Stomach (tissue), 8 donors: ENCODE measurements at regions not wholly inside any gene's neighbourhood (a gene's known extent, or its start where the extent isn't known, plus 50 kb on each side); places are given as distances from the start of the nearest gene placed in this dataset.

Experiments
- DNase-seq, 2 donors: peaks; one replicate each; pipeline versions ENCODE4 v3.0.0 to v3.0.0-alpha.2; 2013 to 2019
- H3K27ac ChIP-seq, 5 donors: fragments of 200-600 bp in 4 of 5; sonication (generic) in 4 of 5; one replicate each; pipeline ENCODE4 v1.5.1; 2013 to 2019; ENCODE audit warnings: mild to moderate bottlenecking in 1 of 5, moderate library complexity in 1 of 5
- H3K27me3 ChIP-seq, 3 donors: fragments of 200-600 bp; sonication (generic); one replicate each; pipeline ENCODE4 v1.5.1; 2017 to 2019; ENCODE audit warnings: mixed run types in 1 of 3
- H3K36me3 ChIP-seq, 4 donors: fragments of 200-600 bp; sonication (generic); 1 replicate in 3 of 4; 2 replicates in 1 of 4; pipeline ENCODE4 v1.5.1; 2016 to 2019
- H3K4me1 ChIP-seq, 4 donors: fragments of 200-600 bp; sonication (generic); one replicate each; pipeline ENCODE4 v1.5.1; 2016 to 2019
- H3K4me3 ChIP-seq, 4 donors: fragments of 200-600 bp; sonication (generic) in 3 of 4; one replicate each; pipeline ENCODE4 v1.5.1; 2016 to 2019; ENCODE audit warnings: mild to moderate bottlenecking in 1 of 4
- H3K9me3 ChIP-seq, 4 donors: fragments of 200-600 bp; sonication (generic); one replicate each; pipeline ENCODE4 v1.5.1; 2016 to 2019
- EP300 ChIP-seq: sonication (generic); formaldehyde crosslinking; IDR thresholded peaks from one replicate; pipeline ENCODE4 v1.6.1; 2017; ENCODE audit warnings: antibody characterized with exemption
- POLR2A ChIP-seq, 4 donors: fragments of 450-650 bp; IDR thresholded peaks; one replicate each; pipeline ENCODE4 v1.6.1; 2016; ENCODE audit warnings: antibody characterized with exemption in 4 of 4, control low read depth in 2 of 4, mild to moderate bottlenecking in 1 of 4, moderate library complexity in 1 of 4
- POLR2AphosphoS5 ChIP-seq, 3 donors: sonication (generic); formaldehyde crosslinking; IDR thresholded peaks; one replicate each; pipeline ENCODE4 v1.6.1; 2016; ENCODE audit warnings: antibody characterized with exemption in 3 of 3
- WGBS, 5 donors: extraction: QIAGEN DNeasy Blood & Tissue Kit in 3 of 5; methylation state at CpG; one replicate each; pipeline versions ENCODE4 v1.1.5 to v1.1.7; 2013 to 2018; 5-methylcytosine and 5-hydroxymethylcytosine counted together
- intact Hi-C: fragments of 100-400 bp; cut with DNase I; formaldehyde crosslinking; loops from one replicate; pipeline ENCODE4 v1.15.1; 2023; ENCODE audit warnings: low total_unique reads
- TF ChIP-seq, protein P1 (sequence below), 7 experiments: fragments of 450-650 bp in 4 of 7; fragments of 200-600 bp in 3 of 7; sonication (generic) in 3 of 7; IDR thresholded peaks; one replicate each; pipeline ENCODE4 v1.5.1; 2016 to 2019; ENCODE audit warnings: antibody characterized with exemption in 7 of 7, control low read depth in 2 of 7, mild to moderate bottlenecking in 1 of 7
- donor health status: healthy with polysubstance abuse.
- donor health status: Bipolar disorder and iron deficiency.
- donor health status: healthy.

DNA sequence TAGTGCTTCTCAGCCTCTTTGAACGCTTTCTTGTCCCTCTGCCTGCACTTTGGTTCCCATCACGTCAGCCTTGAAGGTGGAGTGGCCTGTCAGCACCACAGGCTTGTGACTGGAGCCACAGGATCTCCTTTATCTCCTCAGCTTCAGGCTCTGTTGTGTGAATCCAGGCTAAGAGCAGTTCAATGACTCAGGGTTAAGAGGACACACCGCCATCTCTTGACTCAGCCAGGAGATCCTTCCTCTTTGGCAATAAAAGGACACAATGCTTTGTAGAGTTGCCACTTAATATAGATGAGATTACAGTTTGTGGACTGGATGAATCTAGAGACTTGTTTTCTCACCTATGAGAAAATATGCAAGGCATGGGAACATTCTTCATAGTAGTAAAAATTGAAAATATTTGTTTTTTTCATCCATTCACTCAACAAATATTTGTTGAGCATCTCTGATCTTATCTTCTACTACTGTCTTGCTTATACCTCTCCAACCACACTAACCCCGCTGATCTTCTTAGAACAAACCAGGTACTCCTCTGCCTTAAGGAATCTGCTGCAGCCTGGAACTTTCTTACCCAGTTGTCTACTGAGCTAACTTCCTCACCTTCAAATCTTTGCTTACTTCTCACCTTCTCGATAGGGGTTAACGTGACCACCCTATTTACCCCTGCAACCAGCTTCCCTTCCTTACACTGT, 62.3 kb downstream of the UCHL1 start:
- intact Hi-C loops = no loop called here

DNA sequence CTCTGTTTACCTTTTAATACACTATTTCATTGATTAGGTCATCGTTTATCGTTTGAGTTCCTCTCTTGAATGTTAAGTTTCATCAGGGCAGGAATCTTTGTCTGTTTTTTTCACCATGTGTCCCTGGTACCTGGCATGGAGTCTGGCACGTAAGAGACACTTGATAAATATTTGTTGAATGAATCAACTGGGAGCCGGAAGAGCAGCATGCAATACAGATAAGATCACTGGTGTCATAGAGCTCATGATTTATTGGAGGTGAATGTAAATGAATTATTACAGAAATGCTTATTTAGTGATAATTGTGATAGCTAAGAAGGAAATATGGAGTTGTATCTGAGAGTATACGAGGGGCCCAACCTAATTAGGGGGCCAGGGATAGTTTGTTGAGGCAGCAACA, 62.8 kb downstream of the UCHL1 start:
- Histone ChIP-seq H3K4me3 (no peak overlapping the region), H3K27me3 (no peaks in the 10 kb centered on the region), H3K4me1 (no peaks in the 10 kb centered on the region), H3K9me3 (no peaks in the 10 kb centered on the region), H3K36me3 (no peaks in the 10 kb centered on the region), H3K27ac (no peak overlapping the region)
- DNase-seq = no peak
- intact Hi-C loops = no loop called here
- no peak for TF ChIP-seq EP300
- no peak for TF ChIP-seq POLR2AphosphoS5 (IDR thresholded peaks at IDR 0.05)
- TF ChIP-seq POLR2A (IDR thresholded peaks at IDR 0.05) = no peak
- TF ChIP-seq, protein P1, sequence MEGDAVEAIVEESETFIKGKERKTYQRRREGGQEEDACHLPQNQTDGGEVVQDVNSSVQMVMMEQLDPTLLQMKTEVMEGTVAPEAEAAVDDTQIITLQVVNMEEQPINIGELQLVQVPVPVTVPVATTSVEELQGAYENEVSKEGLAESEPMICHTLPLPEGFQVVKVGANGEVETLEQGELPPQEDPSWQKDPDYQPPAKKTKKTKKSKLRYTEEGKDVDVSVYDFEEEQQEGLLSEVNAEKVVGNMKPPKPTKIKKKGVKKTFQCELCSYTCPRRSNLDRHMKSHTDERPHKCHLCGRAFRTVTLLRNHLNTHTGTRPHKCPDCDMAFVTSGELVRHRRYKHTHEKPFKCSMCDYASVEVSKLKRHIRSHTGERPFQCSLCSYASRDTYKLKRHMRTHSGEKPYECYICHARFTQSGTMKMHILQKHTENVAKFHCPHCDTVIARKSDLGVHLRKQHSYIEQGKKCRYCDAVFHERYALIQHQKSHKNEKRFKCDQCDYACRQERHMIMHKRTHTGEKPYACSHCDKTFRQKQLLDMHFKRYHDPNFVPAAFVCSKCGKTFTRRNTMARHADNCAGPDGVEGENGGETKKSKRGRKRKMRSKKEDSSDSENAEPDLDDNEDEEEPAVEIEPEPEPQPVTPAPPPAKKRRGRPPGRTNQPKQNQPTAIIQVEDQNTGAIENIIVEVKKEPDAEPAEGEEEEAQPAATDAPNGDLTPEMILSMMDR (IDR thresholded peaks at IDR 0.05) = no peak
- WGBS, 5 donors = 28 to 42% (median 38%) methylated on average over 5 of the region's 5 CpGs

More for the DNA sequence above, 62.3 kb downstream of the UCHL1 start:
- WGBS, 5 donors = 63 to 74% (median 69%) methylated on average over 6 of the region's 6 CpGs
- H3K4me1 ChIP-seq = no peaks in the 10 kb centered on the region
- H3K9me3 ChIP-seq = no peaks in the 10 kb centered on the region
- no peak overlapping the region for H3K27ac ChIP-seq
- DNase-seq = no peak
- no peaks in the 10 kb centered on the region for H3K27me3 ChIP-seq
- no peaks in the 10 kb centered on the region for H3K36me3 ChIP-seq
- no peak overlapping the region for H3K4me3 ChIP-seq
- TF ChIP-seq POLR2A (IDR thresholded peaks at IDR 0.05) (no peak), EP300 (no peak), POLR2AphosphoS5 (IDR thresholded peaks at IDR 0.05) (no peak)
- TF ChIP-seq, protein P1 (IDR thresholded peaks at IDR 0.05) = no peak

DNA sequence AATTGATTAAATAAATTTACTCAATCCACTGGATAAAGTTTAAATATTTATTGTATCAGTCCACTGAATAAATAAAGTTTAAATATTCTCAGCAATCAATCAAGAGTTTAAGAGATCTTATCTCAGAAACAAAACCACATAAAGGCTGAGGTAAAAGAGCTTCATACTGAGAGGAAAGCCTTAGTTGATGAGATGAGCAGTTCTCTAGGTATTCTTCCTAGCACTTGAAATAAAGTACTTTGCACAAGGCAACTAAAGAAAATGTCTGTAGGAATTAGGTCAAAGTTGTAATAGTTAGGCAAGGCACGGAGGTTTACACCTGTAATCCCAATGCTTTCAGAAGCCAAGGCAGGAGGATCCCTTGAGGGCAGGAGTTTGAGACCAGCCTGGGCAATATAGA, 63.5 kb downstream of the UCHL1 start:
- WGBS, 5 donors = 60 to 87% (median 68%) methylated on average over 1 of the region's 1 CpG
- H3K4me1 ChIP-seq = no peaks in the 10 kb centered on the region
- H3K27ac ChIP-seq = no peak overlapping the region
- H3K9me3 ChIP-seq = no peaks in the 10 kb centered on the region
- DNase-seq = no peak
- H3K27me3 ChIP-seq = no peaks in the 10 kb centered on the region
- no peak overlapping the region for H3K4me3 ChIP-seq
- TF ChIP-seq POLR2AphosphoS5 (IDR thresholded peaks at IDR 0.05) (no peak), EP300 (no peak), POLR2A (IDR thresholded peaks at IDR 0.05) (no peak)
- TF ChIP-seq, protein P1 (IDR thresholded peaks at IDR 0.05) = no peak
- intact Hi-C loops = no loop called here
- no peaks in the 10 kb centered on the region for H3K36me3 ChIP-seq

DNA sequence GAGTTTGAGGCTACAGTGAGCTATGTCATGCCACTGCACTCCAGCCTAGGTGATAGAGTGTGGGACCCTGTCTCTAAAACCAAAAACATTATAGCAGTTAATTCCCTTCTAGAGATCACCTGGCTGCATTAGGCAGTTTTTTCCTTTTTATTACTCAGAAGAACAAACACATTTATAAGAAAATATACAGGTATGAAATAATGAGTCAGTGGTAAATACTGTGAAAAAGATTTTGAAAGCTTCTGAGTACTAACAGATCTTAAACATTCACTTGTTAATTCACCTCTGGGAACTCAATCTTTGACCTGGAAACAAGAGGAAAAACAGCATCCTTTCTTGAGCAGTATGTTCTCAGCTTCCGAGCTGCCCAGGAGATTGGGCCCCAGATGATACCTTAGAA, 64.1 kb downstream of the UCHL1 start:
- Histone ChIP-seq H3K36me3 (no peaks in the 10 kb centered on the region), H3K4me3 (no peak overlapping the region)

More for the DNA sequence above, 64.1 kb downstream of the UCHL1 start:
- TF ChIP-seq POLR2AphosphoS5 (IDR thresholded peaks at IDR 0.05) (no peak), EP300 (no peak), POLR2A (IDR thresholded peaks at IDR 0.05) (no peak)
- TF ChIP-seq, protein P1 (IDR thresholded peaks at IDR 0.05) = no peak
- WGBS, 5 donors = 0 to 81% (median 0%) methylated on average over 1 of the region's 1 CpG
- no peaks in the 10 kb centered on the region for H3K9me3 ChIP-seq
- intact Hi-C loops = no loop called here
- no peak for DNase-seq
- H3K27me3 ChIP-seq = no peaks in the 10 kb centered on the region
- H3K4me1 ChIP-seq = no peaks in the 10 kb centered on the region
- no peak overlapping the region for H3K27ac ChIP-seq
